ENCODE measurements at regions not wholly inside any gene's neighbourhood (a gene's known extent, or its start where the extent isn't known, plus 50 kb on each side); places are given as distances from the start of the nearest gene placed in this dataset.

- TF ChIP-seq, protein P1, sequence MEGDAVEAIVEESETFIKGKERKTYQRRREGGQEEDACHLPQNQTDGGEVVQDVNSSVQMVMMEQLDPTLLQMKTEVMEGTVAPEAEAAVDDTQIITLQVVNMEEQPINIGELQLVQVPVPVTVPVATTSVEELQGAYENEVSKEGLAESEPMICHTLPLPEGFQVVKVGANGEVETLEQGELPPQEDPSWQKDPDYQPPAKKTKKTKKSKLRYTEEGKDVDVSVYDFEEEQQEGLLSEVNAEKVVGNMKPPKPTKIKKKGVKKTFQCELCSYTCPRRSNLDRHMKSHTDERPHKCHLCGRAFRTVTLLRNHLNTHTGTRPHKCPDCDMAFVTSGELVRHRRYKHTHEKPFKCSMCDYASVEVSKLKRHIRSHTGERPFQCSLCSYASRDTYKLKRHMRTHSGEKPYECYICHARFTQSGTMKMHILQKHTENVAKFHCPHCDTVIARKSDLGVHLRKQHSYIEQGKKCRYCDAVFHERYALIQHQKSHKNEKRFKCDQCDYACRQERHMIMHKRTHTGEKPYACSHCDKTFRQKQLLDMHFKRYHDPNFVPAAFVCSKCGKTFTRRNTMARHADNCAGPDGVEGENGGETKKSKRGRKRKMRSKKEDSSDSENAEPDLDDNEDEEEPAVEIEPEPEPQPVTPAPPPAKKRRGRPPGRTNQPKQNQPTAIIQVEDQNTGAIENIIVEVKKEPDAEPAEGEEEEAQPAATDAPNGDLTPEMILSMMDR (IDR thresholded peaks at IDR 0.05; ENCODE audit: low read depth, low read length, poor library complexity, severe bottlenecking) = no peak
- TF ChIP-seq EZH2phosphoT487 (IDR thresholded peaks at IDR 0.05; ENCODE audit: borderline replicate concordance, low read length) = no peak
Measured at GRCh38 chr6:84625506-84625905, 138.9 kb downstream of the TBX18 start.
